HG03469 (cell line): ENCODE measurements at regions not wholly inside any gene's neighbourhood (a gene's known extent, or its start where the extent isn't known, plus 50 kb on each side); places are given as distances from the start of the nearest gene placed in this dataset.
"Not testable (repeated sequence)": the region's sequence is repeated elsewhere in the genome, so short reads cannot be mapped to it uniquely, and the experiment has no call there.

Experiments
- ATAC-seq: cut with Tn5 transposase; IDR thresholded peaks from one replicate; pipeline ENCODE4 v1.9.1; 2021; ENCODE audit warnings: mild to moderate bottlenecking, moderate library complexity, moderate number of reproducible peaks; ENCODE audit not compliant: unreplicated experiment

DNA sequence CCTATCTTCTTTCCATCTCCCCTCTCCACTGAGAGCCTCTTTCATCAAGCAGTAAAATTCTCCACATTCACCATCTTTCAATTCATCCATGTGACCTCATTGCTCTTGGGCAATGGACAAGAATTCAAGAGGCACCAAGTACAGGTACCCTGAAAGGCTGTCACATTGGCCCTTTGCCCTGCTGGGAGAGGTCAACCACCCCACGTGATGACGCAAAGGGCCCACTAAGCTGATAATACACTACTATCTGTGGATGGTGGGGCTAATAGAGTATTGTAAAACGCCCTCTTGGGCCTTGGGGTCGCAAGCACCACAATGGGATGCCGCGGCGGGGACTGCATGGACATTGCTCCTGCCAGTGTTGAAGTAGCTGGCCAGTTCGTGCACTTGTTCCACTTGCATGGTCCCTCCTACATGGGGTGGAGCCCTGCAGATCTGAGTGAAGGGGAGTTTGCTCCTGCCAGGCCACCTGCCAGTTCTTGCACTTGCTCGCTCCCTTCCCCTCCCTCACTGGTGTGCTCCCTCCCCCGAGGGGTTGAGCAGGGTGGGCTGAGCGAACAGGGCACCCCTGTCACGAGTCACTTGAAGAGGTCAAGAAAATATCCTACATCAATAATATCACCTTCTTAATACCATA, 1578.8 kb upstream of the RAG2 start:
- ATAC-seq = no peak

DNA sequence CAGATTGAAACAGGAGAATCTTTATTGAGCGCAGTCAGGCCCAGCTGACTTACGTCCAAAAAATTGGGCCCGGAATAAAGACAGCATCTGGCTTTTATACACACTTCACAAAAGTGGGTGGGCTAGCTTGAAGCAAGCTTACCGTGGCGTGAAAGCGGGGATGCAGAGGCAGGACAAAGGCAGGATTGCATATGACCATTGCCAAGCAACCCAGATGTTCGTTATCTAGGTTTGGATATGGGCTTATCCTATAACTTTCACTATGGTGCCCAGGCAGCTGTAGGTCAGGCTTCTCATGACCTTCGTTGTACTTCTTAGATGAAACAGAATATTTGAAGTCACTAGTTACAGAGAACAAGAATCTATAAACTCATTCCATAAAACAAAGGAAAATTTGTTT, 1575.6 kb upstream of the RAG2 start:
- no peak for ATAC-seq

GRCh38 chr11:38169286-38169685, 1571.2 kb upstream of the RAG2 start:
- ATAC-seq = no peak

- ATAC-seq = no peak
Observed at GRCh38 chr11:38163526-38163925, 1565.5 kb upstream of the RAG2 start.

- no peak for ATAC-seq
Observed at GRCh38 chr11:38160433-38160832, 1562.4 kb upstream of the RAG2 start.

DNA sequence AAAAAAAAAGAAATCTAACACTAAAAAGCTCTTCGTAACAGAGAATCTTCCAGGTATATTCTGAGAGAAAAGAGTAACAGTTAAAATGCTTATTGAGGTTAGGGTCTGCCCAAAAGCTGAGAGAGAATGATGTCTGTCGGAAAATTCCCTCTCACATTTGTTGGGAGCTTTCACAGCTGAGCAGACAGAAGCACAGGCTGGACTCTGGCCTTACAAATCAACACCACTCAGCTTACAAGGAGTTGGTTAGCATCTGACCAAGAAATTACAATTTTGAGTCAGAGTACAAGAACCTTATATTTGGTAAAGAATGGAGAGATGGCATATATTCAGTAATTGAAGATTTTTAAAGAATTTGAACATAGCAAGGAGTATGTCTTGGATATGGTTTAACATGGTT, 1561.0 kb upstream of the RAG2 start:
- ATAC-seq = no peak

DNA sequence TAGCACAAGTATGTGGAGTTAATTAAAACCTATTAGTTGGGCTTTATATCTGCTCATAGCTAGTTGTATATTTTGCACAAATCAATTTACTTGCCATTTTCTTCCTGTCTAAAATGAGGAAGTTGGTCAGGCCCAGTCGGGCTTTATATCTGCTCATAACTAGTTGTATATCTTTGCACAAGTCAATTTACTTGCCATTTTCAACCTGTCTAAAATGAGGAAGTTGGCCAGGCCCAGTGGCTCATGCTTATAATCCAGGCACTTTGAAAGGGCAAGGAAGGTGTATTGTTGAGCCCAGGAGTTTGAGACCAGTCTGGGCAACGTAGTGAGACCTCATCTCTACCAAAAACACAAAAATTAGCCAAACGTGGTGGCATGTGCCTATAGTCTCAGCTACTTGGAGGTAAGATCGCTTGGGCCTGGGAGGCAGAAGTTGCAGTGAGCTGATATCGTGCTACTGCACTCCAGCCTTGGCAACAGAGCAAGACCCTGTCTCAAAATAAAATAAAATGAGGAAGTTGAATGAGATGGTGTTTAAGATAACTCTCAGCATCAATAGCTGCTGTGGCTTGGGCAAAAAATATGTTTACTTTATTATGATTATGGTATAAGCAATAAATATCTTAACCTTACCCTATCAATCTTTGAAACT, 1558.6 kb upstream of the RAG2 start:
- no peak for ATAC-seq

DNA sequence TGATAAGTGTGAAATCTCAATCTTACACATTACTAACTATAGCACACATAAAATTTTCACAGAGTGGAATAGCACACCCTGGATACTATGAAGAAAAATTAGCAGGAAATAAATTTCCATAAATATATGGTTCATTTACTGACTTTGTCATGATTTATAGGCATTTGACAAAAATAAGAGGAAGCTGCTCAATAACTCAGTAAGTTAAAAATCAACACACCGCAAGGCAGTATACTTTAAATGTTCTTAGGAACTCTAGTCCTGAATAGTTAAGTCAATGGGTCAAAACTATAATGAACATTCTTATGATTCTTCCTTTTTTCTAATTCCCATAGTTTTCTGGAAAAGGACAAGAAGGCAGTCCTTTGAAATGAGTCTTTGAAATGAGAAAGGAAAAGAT, 1557.8 kb upstream of the RAG2 start:
- no peak for ATAC-seq

GRCh38 chr11:38153985-38154384, 1555.9 kb upstream of the RAG2 start:
- ATAC-seq = no peak

DNA sequence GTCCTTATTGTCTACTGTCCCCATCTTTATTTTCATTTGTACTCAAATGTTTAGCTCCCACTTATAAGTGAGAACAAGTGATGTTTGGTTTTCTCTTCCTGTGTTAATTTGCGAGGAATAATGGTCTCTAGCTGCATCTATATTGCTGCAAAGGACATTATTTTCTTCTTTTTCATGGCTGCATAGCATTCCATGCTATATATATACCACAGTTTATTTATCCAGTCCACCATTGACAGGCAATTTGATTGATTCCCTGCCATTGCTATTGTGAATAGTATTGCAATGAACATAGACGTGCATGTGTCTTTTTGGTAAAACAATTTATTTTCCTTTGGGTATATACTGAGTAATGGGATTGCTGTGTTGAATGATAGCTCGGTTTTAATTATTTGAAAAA, 1545.8 kb upstream of the RAG2 start:
- ATAC-seq = no peak

GRCh38 chr11:38138972-38139371, 1540.9 kb upstream of the RAG2 start:
- no peak for ATAC-seq

GRCh38 chr11:38136887-38137286, 1538.9 kb upstream of the RAG2 start:
- no peak for ATAC-seq

GRCh38 chr11:38131535-38131934, 1533.5 kb upstream of the RAG2 start:
- no peak for ATAC-seq

- no peak for ATAC-seq
Observed at GRCh38 chr11:38130976-38131375, 1532.9 kb upstream of the RAG2 start.

DNA sequence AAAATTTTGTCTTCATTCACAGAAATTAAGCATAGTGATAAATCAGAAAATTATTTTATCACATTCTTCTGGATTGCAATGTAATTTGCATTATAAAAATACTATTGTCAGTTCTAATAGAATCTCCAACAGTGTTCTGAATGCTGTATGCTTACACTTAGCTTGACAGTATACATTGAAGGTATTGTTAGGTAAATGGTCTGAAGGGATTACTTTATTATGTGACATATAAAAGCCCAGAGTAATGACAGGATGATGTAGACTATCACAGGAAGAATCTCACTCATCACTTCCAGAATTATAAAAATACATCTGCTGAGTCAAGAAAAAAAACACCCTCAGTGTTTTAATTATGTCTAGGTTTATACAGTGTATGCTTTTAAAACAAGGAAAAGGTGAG, 1532.5 kb upstream of the RAG2 start:
- ATAC-seq = no peak

DNA sequence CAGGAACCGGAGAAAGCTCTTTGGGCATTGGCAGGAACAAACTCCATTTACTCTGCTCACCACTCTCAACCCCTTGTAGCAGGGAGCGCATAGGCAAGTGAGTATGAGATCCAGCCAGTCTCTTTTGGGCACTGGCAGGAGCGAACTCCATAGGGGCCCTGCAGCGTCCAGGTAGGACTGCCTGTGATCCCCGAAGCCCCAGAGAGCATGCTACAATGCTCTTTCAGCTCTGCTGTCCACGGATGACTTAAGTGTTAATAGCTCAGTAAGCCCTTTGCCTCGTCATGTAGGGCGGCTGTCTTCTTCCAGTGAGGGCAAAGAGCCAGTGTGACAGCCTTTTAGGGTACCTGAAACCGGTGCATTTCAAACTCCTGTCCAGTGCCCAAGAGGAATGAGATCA, 1525.6 kb upstream of the RAG2 start:
- ATAC-seq = no peak

GRCh38 chr11:38116616-38117015, 1518.6 kb upstream of the RAG2 start:
- ATAC-seq = not testable (repeated sequence)

GRCh38 chr11:38115381-38115780, 1517.3 kb upstream of the RAG2 start:
- ATAC-seq = not testable (repeated sequence)

GRCh38 chr11:38100836-38101462, 1502.9 kb upstream of the RAG2 start:
- no peak for ATAC-seq

DNA sequence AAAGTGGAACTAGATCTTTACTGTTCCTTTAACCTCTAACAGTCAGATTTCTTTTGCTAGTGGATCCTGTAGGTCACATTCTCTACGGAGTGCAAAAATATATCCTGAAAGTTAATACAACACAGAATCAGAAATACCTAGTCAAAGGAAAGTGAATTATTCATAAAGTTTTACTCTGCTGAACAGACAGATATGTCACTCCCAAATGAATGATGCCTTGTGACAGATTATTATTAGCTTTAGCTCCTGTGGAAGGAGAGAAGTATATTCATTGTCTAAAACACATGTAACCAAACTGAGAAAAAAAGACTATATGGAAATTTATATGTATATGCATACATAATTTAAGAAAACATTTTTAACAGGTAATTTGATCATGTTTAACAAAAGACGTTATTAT, 1497.2 kb upstream of the RAG2 start:
- no peak for ATAC-seq

- no peak for ATAC-seq
Observed at GRCh38 chr11:38089726-38090125, 1491.7 kb upstream of the RAG2 start.

DNA sequence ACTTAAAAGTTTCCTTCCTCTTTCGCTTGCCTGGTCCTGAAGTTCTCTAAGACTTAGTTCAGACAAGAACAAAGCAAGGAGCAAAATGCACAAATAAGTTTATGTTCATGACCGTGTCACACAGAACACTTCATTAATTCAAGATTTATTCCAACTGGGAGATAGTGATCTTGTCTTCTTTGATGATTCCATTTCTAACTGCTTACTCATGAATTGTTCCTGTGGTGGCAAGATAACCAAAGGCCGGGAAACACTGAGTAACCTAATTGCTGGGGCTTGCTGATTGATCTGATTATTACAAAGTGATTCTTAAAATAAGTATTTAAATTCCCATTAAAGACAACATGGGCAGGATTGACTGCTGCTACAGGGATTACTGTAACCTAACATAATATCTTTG, 1462.9 kb upstream of the RAG2 start:
- no peak for ATAC-seq
